Spleen (tissue), 7 donors: ENCODE measurements at regions not wholly inside any gene's neighbourhood (a gene's known extent, or its start where the extent isn't known, plus 50 kb on each side); places are given as distances from the start of the nearest gene placed in this dataset.

Experiments used
- POLR2A ChIP-seq, 3 donors: fragments of 450-650 bp; IDR thresholded peaks; one replicate each; pipeline ENCODE4 v1.5.1; 2017; ENCODE audit warnings: antibody characterized with exemption in 3 of 3, mild to moderate bottlenecking in 1 of 3
- POLR2AphosphoS5 ChIP-seq, 3 donors: sonication (generic); formaldehyde crosslinking; IDR thresholded peaks; one replicate each; pipeline ENCODE4 v1.5.1; 2017; ENCODE audit warnings: antibody characterized with exemption in 3 of 3
- TF ChIP-seq, protein P1 (sequence below), 11 experiments: fragments of 200-600 bp in 7 of 11; fragments of 450-650 bp in 4 of 11; sonication (generic) in 4 of 11; IDR thresholded peaks in 8 of 11; conservative IDR thresholded peaks in 3 of 11; 1 replicate in 7 of 11; 2 replicates in 4 of 11; pipeline versions ENCODE4 v1.4.0 to v1.8.0; 2016 to 2021; ENCODE audit warnings: antibody characterized with exemption in 11 of 11, inconsistent platforms in 4 of 11, mild to moderate bottlenecking in 1 of 11
- donor health status: DM: no; HTN: no; CAD: no; lungs with moderate emphysema.
- donor health status: DM: no; HTN: no; CAD: no.
- donor health status: DM: no; HTN: no; CAD: no.

DNA sequence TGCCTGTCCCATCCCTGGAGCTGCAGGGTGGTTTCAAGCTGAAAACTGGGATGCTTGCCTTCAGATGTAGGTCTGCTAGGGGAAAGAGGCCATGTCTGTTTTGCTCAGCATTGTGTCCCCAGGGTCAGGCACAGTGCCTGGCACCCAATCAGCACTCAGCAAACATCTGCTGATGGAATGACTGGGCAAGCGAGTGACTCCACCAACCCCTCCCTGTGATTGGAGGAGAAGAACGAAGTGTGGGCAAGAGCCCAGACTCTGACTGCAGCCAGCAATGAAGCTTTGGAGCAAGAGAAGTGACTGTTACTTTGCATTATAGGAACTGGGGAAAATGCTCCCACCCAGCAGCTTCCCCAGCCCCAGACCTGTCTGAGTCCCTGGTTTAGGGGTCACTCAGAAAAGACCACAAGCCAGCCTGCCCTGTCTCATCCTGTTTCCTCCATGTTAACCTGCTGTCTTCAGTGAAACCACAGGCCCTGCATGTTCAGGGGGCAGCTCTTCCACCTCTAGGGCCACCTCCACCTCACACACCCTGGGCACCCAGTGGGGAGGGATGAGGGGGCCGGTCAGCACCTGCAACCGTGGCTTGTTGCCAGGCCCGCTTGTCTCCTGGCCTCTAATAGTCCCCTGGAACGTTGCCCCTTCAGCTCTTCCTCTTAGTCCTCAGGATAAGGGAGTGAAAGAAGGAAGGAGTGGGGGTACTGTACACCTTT is 147.4 kb downstream of the TRIM29 start:
- TF ChIP-seq, protein P1, sequence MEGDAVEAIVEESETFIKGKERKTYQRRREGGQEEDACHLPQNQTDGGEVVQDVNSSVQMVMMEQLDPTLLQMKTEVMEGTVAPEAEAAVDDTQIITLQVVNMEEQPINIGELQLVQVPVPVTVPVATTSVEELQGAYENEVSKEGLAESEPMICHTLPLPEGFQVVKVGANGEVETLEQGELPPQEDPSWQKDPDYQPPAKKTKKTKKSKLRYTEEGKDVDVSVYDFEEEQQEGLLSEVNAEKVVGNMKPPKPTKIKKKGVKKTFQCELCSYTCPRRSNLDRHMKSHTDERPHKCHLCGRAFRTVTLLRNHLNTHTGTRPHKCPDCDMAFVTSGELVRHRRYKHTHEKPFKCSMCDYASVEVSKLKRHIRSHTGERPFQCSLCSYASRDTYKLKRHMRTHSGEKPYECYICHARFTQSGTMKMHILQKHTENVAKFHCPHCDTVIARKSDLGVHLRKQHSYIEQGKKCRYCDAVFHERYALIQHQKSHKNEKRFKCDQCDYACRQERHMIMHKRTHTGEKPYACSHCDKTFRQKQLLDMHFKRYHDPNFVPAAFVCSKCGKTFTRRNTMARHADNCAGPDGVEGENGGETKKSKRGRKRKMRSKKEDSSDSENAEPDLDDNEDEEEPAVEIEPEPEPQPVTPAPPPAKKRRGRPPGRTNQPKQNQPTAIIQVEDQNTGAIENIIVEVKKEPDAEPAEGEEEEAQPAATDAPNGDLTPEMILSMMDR (IDR thresholded peaks at IDR 0.05 in 8 of 11, conservative IDR thresholded peaks at IDR 0.05 in 3 of 11), result no peak
- TF ChIP-seq POLR2AphosphoS5 (IDR thresholded peaks at IDR 0.05) (no peak), POLR2A (IDR thresholded peaks at IDR 0.05) (no peak)
